Loucy (cell line): ENCODE measurements at regions not wholly inside any gene's neighbourhood (a gene's known extent, or its start where the extent isn't known, plus 50 kb on each side); places are given as distances from the start of the nearest gene placed in this dataset.
A peak's percentile ranks its signal among the peaks of the same experiment; 100 is the strongest.
"Not testable (repeated sequence)": the region's sequence is repeated elsewhere in the genome, so short reads cannot be mapped to it uniquely, and the experiment has no call there.

ENCODE experiments used
- H2AFZ ChIP-seq: fragments of 200-600 bp; sonication (generic); 2 replicates; pipeline ENCODE4 v1.6.0; 2016; ENCODE audit warnings: antibody characterized with exemption, mild to moderate bottlenecking, low read length, moderate library complexity
- H3F3A ChIP-seq: fragments of 200-600 bp; 2 replicates; pipeline ENCODE4 v1.6.0; 2016; ENCODE audit warnings: antibody characterized with exemption, low read depth, mild to moderate bottlenecking
- H3K27me3 ChIP-seq: fragments of 200-600 bp; sonication (generic); 2 replicates; pipeline ENCODE4 v1.6.1; 2014; ENCODE audit warnings: low read length, mild to moderate bottlenecking; ENCODE audit not compliant: insufficient read depth, poor library complexity, severe bottlenecking
- H3K36me3 ChIP-seq: fragments of 200-600 bp; sonication (generic); 2 replicates; pipeline ENCODE4 v1.6.1; 2016; ENCODE audit warnings: low read length; ENCODE audit not compliant: insufficient read depth
- H3K4me1 ChIP-seq: fragments of 200-600 bp; sonication (generic); 2 replicates; pipeline ENCODE4 v1.5.1; 2014; ENCODE audit warnings: low read length, mild to moderate bottlenecking; ENCODE audit not compliant: insufficient read depth, poor library complexity, severe bottlenecking
- H3K4me2 ChIP-seq: fragments of 200-600 bp; sonication (generic); 2 replicates; pipeline ENCODE4 v1.6.0; 2014; ENCODE audit warnings: antibody characterized with exemption, low read length, low read depth, mild to moderate bottlenecking; ENCODE audit not compliant: poor library complexity, severe bottlenecking
- H3K4me3 ChIP-seq: fragments of 200-600 bp; sonication (generic); 2 replicates; pipeline ENCODE4 v1.5.1; 2014; ENCODE audit warnings: low read length, mild to moderate bottlenecking, mixed read lengths; ENCODE audit not compliant: poor library complexity, severe bottlenecking
- H3K79me2 ChIP-seq: fragments of 200-600 bp; sonication (generic); 2 replicates; pipeline ENCODE4 v1.6.1; 2014; ENCODE audit warnings: low read length; ENCODE audit not compliant: insufficient read depth
- H3K9ac ChIP-seq: fragments of 200-600 bp; sonication (generic); 2 replicates; pipeline ENCODE4 v1.6.0; 2014; ENCODE audit warnings: mild to moderate bottlenecking, low read depth, low read length, moderate library complexity; ENCODE audit not compliant: poor library complexity, severe bottlenecking
- H3K9me2 ChIP-seq: fragments of 200-600 bp; sonication (generic); replicated peaks from 2 replicates; pipeline ENCODE4 v1.6.1; 2016; ENCODE audit warnings: low read depth, low read length, mixed read lengths
- H3K9me3 ChIP-seq: fragments of 200-600 bp; sonication (generic); 2 replicates; pipeline ENCODE4 v1.6.1; 2014; ENCODE audit warnings: mild to moderate bottlenecking, antibody characterized with exemption, low read length, low read depth; ENCODE audit not compliant: insufficient read depth
- H4K20me1 ChIP-seq: fragments of 200-600 bp; sonication (generic); 2 replicates; pipeline ENCODE4 v1.6.0; 2014; ENCODE audit warnings: antibody characterized with exemption, low read length, mild to moderate bottlenecking; ENCODE audit not compliant: insufficient read depth, poor library complexity, severe bottlenecking
- CTCF ChIP-seq: fragments of 200-600 bp; sonication (generic); conservative IDR thresholded peaks from 2 replicates; pipeline ENCODE4 v1.5.1; 2014; ENCODE audit warnings: mild to moderate bottlenecking, antibody characterized with exemption, low read length
- EZH2phosphoT487 ChIP-seq: fragments of 200-600 bp; IDR thresholded peaks from 2 replicates; pipeline ENCODE4 v1.6.1; 2018; ENCODE audit warnings: antibody characterized with exemption, mild to moderate bottlenecking, moderate library complexity, borderline replicate concordance

- no peak for TF ChIP-seq CTCF
- no peak for TF ChIP-seq EZH2phosphoT487
- no peaks in the 10 kb centered on the region for H3K79me2 ChIP-seq
- H4K20me1 ChIP-seq: no peaks in the 10 kb centered on the region
- no peak overlapping the region for H3K9ac ChIP-seq
- H3K4me3 ChIP-seq: no peak overlapping the region
- peaks cover 2% of the 10 kb centered on the region for H3K4me1 ChIP-seq
- no peaks in the 10 kb centered on the region for H3K9me2 ChIP-seq
- H3K9me3 ChIP-seq: no peaks in the 10 kb centered on the region
- no peaks in the 10 kb centered on the region for H3K27me3 ChIP-seq
- no peaks in the 10 kb centered on the region for H3K36me3 ChIP-seq
- no peak overlapping the region for H2AFZ ChIP-seq
- no peak overlapping the region for H3K4me2 ChIP-seq
- H3F3A ChIP-seq: no peaks in the 10 kb centered on the region
Observed at GRCh38 chr15:77909182-77909940, 168.2 kb downstream of the TBC1D2B start.

GRCh38 chr15:77908752-77909111 lies 168.8 kb downstream of the TBC1D2B start:
- not testable (repeated sequence) for H3K9me2 ChIP-seq, H3K79me2 ChIP-seq, H3K4me2 ChIP-seq, H3F3A ChIP-seq, H3K27me3 ChIP-seq, H3K9ac ChIP-seq, H2AFZ ChIP-seq, H3K4me1 ChIP-seq, H3K9me3 ChIP-seq, H3K4me3 ChIP-seq, H4K20me1 ChIP-seq, H3K36me3 ChIP-seq

GRCh38 chr15:77907824-77908751 lies 169.4 kb downstream of the TBC1D2B start:
- Histone ChIP-seq H3K27me3 (no peaks in the 10 kb centered on the region), H3K4me2 (no peak overlapping the region), H3K4me3 (no peak overlapping the region), H3K36me3 (no peaks in the 10 kb centered on the region), H3K79me2 (no peaks in the 10 kb centered on the region), H3K9me3 (no peaks in the 10 kb centered on the region), H3F3A (no peaks in the 10 kb centered on the region), H4K20me1 (no peaks in the 10 kb centered on the region), H3K9ac (no peak overlapping the region), H3K4me1 (peaks cover 2% of the 10 kb centered on the region), H2AFZ (no peak overlapping the region), H3K9me2 (no peaks in the 10 kb centered on the region)
- TF ChIP-seq CTCF (peak; percentile 43), EZH2phosphoT487 (no peak)

GRCh38 chr15:77906062-77906990 lies 171.2 kb downstream of the TBC1D2B start:
- H3K9me2 ChIP-seq, H3K27me3 ChIP-seq, H3K4me2 ChIP-seq, H3K4me1 ChIP-seq, H3K79me2 ChIP-seq, H3K4me3 ChIP-seq, H3K36me3 ChIP-seq, H2AFZ ChIP-seq, H3K9ac ChIP-seq, H4K20me1 ChIP-seq, H3F3A ChIP-seq, H3K9me3 ChIP-seq: not testable (repeated sequence)
